GM21737 (cell line): ENCODE measurements at regions not wholly inside any gene's neighbourhood (a gene's known extent, or its start where the extent isn't known, plus 50 kb on each side); places are given as distances from the start of the nearest gene placed in this dataset.

Experiments used
- ATAC-seq: cut with Tn5 transposase; IDR thresholded peaks from one replicate; pipeline ENCODE4 v1.9.1; 2021; ENCODE audit warnings: mild to moderate bottlenecking, moderate library complexity; ENCODE audit not compliant: unreplicated experiment

DNA sequence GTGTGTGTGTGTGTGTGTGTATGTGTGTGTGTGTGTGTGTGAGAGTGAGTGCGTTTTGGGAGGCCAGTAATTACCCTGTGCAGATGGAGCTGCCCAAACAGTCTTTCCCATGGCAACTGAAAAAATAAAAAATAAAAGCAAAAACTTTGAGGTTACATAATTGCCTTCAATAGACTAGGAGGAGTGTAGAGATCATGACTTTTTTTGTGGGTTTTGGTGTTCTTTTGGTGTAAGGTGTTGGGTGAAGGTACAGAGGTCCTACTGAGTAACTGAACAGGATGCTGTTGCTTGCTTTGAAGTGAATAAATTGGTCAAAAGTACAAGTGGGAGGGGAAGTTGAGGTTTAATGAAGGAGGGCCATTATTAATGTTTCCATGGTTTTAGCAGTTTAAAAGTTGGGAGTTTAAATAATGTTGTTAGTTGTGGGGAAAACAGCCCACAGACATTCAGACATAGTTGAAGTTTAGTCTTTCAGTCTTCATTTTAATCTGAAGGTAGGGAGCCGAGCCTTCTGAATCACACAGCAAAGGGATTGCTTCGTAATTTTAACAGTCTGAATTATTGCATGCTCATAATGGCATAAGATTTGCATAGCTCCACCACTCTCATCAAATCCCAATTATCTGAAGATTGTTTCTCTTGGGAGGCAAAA lies 251.4 kb downstream of the PRL start:
- no peak for ATAC-seq

DNA sequence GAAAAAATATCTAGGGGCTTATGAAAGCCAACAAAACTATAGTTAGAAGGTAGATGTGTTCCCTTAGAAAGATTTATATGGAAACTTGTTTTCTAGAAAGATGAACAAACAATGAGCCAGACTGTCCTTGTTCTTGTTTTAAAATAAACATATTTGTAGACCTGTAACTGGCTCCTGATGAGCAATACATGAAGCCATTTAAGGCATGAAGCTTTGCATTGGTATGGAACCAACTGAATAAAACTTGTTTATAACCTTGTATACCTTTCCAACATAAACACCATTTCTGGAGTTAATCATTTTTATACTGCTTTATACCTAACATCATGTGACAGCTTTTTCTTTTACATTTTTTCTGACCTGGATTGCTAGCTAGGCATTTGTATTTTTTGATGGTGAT lies 247.8 kb downstream of the PRL start:
- ATAC-seq: no peak

DNA sequence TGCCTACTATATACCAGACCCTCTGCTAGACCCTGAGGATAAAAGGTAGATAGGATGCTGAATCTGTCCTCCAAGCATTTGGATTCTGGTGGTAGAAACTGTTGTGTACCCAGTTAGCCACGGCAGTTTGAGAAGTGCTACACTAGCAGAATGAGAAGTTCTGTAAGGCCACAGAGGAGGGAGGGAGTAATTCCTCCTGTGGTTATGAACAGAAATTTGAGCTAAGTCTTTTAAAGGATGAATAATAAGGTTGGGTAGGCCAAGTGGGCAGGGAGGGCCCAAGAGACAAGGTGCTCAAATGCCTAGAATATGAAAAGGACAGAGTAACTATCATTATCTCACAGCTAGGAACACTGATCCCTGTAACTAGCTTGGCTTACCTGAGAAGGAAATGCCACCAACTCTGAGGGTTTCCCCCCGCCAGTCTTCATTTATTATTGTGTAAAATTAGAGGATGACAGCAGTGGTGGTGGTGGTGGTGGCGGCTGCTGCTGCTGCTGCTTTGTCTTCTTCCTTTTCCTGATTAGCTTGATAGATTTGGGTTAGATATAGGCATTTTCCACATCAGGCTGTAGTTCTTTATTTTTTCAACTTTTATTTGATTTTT lies 243.3 kb downstream of the PRL start:
- no peak for ATAC-seq

DNA sequence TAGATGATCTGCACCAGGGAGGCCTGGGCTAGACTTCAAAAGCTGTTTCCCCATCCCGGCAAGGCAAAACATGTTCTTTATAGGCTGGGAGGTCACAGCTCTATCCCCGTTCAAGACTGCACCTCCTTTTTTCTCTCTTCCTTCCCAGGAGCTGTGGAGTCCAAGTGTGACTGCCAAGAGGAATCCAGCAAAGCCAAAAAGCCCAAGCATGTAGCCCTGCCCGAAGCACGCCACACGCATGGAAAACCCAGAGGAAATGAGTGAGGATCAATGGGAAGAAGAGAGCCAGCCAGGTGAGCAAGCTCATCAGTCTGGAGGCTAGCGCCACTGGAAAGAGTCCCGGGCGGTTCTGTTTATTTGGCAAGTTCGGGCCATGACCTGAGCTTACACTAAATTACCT lies 240.4 kb downstream of the PRL start:
- no peak for ATAC-seq

DNA sequence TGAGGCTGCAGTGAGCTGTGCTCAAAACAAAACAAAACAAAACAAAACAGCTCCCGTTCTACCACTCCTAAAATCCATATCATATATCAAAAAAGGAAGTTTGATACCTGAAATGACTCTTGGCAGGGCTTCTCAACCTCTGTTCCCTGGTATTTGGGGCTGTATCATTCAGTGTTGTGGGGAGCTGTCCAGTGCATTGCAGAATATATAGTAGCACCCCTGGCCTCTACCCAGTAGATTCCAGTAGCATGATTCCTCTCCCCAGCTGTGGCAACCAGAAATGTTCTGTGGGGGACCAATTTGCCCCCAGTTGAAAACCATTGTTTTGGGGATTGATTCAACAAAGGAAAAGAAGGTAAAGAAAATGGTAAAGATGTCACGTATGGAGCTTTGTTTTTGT lies 238.9 kb downstream of the PRL start:
- ATAC-seq: no peak

DNA sequence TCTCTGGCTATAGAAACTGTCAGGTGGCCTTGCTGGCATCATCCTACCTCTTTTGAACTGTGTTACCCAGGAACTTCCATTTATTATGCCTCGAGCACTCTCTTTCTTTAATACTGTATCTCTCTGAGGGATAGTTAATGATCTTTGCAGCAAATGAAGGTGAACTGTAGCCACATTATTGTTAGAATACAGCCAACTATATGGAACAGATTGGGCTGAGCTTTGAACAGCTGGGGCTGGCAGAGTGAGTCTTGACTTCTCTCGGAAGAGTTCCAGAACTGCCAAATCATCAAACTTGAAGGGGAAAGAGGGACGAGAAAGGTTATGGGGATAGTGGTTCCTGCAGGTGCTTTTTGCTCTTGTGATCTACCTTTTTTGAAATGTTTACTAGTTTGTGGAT lies 237.7 kb downstream of the PRL start:
- ATAC-seq: no peak

DNA sequence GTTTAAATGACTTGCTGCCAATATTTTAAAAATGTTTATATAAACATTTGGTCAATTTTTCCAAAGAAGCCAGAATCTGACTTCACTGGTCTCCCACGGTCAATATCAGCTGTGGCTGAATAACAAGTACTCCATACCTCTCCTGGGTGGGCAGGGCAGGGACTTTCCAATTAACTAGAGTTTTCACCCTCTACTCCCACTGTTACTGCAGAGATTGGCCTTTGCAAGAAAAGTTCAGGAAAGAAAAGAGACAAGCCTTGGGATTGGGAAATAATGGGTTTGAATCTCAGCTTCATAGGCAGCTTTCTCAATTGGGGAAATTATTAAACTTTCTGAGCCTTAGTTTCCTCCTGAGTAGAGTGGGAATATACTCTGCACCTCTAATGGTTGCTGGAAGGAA lies 236.9 kb downstream of the PRL start:
- ATAC-seq: no peak

DNA sequence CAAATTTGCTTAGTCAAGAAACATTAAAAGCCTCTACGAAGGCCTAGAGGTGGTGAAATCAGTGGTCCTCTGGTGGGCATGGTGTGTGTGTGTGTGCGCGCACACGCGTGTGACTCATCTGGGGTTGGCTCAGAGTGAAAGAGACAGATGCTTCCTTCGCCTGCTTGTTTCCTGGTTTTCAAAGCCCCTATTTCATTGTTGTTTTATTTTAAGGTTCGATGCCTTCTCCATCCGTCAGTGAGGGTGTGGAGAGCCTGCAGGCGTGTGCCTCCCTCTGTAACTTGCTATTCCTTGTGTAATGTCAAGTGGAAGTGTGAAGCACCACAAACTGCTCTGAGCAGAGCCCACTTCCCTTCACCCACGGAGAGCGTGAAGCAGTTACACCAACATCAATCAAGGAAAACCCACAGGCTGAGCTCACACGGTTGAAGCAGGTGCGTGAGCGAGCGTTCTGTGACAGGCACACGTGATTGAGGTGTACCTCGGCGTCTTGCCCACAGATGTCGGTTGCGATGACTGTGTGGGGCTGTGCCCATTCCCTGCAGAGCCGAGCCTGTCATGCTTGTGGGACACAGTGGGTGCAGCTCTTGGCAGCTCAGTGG lies 233.9 kb downstream of the PRL start:
- ATAC-seq: peak; percentile 59

DNA sequence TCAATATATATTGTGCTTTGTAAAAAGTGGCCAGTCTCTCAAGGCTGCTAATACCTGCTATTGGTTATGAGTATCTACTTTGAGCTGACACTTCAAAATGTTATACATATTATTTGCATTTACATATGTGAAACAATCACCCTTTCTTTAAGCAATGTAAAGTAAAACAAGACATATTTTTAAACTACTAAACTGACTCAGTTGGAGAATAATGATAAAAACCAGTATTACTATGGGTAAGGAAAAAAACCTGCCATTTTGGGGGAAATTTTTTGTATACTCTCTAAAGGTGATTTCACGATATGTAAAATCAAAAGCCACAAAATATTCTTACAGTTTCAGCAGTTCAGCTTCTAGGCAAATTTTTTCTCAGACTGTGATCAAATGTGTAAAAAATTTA lies 232.3 kb downstream of the PRL start:
- no peak for ATAC-seq

DNA sequence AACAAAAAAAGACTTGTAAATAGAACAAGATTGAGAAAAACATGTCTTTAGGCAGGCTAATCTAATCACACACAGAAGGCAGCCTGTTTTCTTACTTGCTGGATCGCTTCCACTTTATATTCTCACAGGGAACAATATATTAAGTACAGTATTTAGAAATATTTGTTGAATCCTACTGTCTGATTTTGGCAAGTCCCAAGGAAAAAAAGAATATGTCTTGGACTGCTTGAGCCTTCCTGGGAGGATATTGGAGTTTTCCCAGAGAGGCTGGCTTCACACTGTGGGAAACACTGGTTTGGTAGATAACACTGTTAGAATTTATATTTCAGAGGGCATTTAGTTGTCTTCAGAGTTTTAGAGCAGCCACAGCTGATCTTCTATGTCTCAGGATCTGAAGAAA lies 229.7 kb downstream of the PRL start:
- ATAC-seq: no peak

DNA sequence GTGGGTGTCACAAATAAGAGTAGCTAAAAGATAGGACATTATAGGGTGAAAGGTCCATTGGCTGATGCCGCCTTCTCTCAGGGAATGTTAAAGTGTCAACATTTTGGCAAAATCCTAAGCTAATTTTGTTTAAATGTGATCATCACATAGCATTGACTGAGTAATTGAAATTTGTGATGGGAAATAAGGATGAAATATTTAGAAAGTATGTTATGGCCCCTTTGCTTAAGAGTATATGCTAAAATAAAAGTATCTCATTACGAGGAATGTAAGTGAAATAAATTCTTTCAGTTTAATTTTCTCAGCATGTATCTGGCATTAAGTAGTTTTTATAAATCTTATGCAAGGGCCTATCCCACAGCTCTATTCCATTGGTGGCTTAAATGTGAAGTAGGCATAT lies 229.2 kb downstream of the PRL start:
- no peak for ATAC-seq

DNA sequence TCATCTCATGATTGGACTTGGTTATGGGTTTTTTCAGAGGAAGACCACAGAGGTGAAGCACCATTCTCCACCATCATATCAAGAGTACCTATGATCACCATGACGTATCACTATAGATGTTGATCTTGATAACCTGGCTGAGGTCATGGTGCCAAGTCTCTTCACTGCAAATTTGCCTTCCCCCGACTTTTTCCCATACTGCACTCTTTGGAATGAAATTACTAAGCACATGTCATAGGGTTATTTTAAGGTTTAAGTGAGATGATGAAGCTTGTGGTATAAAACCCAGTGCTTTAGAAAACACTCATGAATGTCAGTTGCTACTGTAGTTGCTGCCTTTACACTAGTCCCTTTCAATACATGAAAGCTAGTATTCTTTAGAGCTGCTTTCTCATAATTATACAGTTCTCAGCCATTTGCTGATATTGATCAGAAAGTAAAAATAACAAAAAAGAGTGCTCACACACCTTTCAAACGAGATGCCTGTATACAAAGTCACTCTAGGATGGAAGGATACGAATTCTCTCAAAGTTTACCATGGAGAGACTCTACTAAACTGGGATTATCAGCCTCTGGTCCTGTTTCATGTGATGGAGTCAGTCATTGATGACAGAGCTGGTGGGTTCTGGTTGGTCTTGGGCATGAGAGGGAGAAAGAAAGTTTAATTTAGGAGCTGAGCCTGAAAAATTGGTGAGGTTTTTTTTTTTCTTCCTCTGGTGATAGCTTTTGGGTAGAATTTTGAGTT lies 228.1 kb downstream of the PRL start:
- ATAC-seq: no peak

DNA sequence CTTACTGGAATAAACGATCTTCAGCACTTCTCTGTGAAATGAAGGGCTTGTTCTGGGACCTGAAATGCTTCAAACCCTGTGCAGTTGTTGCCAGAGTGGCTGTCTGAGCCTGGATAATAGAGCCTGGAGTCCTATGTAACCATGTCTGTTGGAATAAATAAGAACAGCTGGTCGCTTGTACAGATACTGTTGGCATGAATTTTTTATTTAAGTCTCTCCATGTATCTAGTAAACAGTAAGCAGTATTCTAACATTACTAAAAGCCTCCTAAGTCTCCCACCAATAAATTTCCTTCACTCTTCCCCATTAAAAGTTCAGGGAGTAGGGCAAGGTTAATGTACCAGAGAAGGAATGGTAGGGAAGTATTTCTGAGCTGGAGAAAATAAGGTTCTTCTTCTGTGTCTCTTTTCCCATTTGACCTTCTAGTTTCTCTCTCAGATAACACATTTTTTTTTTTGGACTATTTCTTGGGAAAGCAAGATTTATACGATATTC lies 227.5 kb downstream of the PRL start:
- ATAC-seq: no peak

DNA sequence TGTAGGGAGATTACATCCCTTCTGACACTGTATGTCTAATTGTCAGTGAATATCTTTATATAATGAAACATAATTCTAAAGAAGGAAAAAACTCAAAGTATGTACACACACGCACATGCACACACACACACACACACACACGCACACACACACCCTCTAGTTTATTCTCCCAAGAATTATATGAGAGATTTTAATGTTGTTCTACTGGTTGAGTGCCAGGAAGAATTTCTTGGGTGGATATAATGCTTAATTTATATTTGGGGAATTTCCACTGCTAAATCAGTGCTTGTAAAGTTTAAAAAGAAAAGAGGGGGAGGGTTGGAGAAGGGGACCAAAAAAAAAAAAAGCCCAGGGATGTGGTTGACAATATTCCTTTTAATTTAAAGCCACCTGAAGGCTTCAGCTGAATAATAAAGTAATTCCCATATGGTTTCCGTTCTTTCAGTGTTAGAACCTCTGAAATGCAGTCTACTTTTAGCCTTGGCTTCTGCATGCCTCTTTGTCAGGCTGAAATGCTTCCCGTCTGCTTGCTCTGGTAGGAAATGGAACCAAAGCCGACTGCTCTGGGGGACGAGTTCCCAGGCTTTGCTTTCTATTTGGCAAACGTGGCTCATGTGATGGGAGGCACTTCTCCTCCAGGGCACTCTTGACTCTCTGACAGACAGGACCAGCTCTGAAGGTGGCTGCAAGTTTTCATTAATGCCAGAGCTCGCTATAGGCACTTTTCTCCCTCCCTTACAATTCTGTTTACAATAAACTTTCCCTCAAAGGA lies 225.4 kb downstream of the PRL start:
- ATAC-seq: no peak

DNA sequence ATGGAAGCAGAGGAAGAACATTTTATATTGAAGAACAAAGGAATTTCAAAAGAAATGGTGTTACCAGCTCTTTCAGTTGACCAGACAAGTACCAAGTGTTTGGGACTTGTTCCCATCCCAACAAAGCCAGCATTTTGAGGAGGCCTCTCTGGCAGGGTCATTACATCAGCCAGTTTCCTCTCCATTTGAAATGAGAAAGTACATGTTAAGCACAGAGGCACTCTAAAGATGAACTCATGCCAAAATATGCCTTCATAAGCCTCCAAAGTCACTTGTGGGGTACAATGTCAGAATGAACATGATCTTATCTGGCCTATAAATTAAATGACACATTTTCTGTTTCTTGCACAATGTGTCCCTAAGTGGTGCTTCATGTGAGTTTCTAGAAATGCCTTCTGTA lies 223.9 kb downstream of the PRL start:
- ATAC-seq: no peak

DNA sequence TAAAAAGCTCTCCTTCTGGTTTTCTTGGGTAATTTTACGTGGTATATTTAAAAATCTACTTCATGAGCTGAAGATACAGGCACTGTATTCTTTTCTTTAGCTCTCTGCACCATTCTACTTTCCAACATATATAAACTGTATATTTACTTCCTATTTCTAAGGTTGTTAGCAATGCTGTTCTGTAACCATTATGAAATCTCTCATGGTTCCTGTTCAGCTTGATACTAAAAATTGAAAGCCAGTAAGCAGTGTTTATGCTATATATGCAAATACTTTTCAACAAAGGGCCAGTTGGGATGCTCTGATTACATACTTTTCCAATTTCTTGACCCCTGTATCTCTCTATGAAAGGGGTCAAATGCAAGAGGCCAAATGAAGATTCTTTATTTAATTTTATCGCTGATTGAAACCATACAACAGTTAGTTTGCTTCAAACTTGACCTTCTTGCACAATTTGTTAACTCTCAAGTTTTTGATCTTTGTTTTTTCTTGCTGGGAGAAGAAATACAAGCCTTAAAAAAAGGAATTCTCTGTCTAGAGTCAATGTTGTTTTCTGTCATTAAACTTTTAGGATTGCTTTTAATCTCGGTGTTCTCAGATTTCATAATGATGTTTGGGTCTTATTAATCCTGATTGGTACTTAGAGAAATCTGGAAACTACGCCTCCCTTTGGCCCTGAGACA lies 223.2 kb downstream of the PRL start:
- no peak for ATAC-seq

DNA sequence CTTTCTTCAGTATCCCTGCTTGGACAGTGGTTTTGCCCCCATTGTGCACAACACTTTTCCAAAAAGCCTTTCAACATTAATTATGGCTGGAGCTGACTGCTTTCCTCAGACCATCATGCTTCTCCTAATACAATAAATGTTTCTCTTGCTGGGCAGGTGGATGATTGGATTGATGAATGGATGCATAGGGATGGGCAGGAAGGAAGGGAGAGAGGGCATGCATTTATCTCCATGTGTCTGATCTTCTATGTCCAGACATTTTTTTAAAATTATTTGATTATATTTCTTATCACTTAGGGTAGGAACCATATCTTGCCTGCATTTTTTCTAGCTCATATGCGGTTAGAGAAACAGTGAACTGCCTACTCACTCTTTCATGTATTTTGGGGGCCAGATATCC lies 218.5 kb downstream of the PRL start:
- ATAC-seq: no peak

DNA sequence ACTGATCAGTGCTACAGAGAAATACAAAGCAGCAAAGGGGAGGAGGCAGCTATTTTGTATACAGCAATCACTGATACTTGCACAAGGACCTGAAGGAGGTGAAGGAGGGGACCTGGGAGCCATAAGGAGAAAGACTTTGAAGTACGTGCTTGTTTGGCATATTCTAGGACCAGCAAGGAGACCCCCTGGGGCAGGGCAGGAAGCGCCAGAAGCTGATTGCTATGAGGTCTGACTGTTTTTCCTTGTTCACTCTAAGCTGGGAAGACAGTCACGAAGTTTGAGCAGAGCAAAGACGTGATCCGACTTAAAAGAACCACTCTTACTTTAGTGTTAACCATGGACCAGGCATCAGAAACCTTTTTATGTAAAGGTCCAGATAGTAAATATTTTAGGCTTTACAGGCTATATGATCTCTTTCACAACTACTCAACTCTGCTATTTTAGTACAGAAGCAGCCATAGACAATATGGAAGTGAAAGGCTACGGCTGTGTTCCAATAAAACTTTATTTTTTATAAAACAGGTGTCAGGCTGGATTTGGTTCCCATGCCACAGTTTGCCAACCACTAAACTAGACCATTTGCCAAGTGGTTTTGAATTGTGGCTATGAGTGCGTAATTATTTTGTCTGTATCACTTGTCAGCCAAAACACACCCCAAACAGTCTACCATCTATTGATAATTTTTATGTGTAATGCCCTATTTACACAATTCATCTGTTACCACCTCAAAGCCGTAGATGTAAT lies 217.9 kb downstream of the PRL start:
- ATAC-seq: no peak

DNA sequence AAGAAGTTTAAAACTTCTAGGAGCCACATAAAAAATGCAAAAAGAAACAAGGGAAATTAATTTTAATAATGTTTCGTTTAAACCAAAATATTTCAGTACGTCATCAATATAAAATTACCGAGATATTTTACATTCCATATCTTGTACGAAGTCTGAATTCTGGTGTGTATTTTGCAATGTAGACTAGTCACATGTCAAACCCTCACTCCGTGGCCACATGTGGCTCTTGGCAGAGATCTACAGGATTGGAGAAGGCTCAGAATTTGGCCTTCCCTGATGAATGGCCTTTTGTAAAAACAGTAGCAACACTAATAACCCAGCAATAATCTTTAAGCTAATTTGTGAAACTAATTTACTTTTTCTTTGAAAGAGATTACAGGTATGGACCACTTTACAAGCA lies 217.1 kb downstream of the PRL start:
- ATAC-seq: no peak

DNA sequence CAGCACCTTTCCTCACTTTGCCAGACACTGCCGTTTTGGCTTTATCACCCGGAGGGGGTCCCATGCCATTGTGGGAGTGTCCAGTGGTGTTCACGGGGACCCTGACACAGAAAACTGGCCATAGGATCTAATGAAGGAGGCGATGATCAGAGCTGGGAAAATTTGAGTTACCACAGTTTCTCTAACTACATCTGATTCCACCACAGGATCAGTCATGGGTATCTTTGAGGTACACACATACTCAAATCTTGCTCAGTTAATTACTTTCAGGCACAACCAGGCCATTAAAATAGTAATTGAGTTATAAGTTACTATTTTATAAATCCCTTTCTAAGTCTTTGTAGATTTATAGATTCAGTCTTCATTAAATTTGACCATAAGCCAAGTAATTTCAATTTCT lies 215.1 kb downstream of the PRL start:
- no peak for ATAC-seq
